ENCODE measurements at regions not wholly inside any gene's neighbourhood (a gene's known extent, or its start where the extent isn't known, plus 50 kb on each side); places are given as distances from the start of the nearest gene placed in this dataset.

DNA sequence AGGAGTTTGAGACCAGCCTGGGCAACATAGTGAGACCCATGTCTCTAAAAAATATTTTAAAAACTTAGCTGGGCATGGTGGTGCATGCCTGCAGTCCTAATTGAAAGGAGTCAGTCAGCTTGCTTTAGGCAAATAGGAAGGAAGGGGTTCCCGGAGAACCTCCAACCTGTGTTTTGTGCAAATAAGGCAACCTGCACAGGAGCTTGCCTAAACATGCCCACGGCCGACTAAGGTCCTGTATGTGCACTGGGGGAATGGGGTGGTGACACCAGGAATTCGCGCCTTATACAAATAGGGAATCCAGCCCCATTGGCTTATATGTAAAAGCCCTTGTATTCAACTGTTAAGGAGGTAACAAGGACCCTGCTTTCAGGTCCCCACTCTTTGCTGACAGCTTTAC is 429.2 kb upstream of the ZP4 start:
- Histone ChIP-seq H3K27ac (no peak overlapping the region), H3K27me3 (no peaks in the 10 kb centered on the region), H3K4me3 (no peak overlapping the region), H3K9me3 (no peaks in the 10 kb centered on the region), H3K36me3 (no peaks in the 10 kb centered on the region), H3K4me1 (no peaks in the 10 kb centered on the region)
- no peak for DNase-seq (ENCODE audit: low spot score)
- TF ChIP-seq, protein P1, sequence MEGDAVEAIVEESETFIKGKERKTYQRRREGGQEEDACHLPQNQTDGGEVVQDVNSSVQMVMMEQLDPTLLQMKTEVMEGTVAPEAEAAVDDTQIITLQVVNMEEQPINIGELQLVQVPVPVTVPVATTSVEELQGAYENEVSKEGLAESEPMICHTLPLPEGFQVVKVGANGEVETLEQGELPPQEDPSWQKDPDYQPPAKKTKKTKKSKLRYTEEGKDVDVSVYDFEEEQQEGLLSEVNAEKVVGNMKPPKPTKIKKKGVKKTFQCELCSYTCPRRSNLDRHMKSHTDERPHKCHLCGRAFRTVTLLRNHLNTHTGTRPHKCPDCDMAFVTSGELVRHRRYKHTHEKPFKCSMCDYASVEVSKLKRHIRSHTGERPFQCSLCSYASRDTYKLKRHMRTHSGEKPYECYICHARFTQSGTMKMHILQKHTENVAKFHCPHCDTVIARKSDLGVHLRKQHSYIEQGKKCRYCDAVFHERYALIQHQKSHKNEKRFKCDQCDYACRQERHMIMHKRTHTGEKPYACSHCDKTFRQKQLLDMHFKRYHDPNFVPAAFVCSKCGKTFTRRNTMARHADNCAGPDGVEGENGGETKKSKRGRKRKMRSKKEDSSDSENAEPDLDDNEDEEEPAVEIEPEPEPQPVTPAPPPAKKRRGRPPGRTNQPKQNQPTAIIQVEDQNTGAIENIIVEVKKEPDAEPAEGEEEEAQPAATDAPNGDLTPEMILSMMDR (IDR thresholded peaks at IDR 0.05): no peak

DNA sequence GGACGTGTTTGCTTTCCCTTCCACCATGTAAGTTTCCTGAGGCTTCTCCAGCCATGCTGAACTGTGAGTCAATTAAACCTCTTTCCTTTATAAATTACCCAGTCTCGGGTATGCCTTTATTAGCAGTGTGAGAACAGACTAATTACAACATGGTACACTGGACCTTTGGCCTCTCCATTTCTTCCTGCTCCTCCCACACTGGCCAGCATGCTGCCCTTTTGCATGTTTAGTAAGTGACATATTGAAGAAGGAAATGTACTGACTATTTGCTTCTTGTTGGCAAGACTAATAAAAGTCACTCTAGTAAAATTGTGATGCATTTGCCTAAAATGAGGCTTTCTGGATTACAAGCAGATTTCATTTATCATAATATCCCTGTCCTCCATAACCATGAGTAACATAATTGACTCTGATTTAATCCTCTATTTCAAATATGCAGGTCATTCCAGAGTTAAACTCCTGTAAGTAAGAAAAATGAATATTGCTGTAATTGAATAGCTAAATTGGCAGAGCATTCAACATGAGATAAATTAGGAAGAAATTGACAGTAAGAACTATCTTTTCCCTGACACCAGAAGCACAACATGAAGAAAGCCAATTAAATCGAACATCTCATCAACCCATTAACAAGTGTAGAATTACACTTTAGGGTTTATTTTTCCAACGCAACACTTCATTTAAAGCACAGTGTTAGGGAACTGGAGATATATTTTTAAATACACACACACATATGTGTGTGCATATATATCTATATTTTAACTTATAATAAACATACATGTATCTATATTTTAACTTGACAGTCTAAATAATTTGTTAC is 427.8 kb upstream of the ZP4 start:
- DNase-seq (ENCODE audit: low spot score): no peak
- TF ChIP-seq, protein P1 (IDR thresholded peaks at IDR 0.05): no peak
- Histone ChIP-seq H3K27me3 (no peaks in the 10 kb centered on the region), H3K36me3 (no peaks in the 10 kb centered on the region), H3K9me3 (no peaks in the 10 kb centered on the region), H3K27ac (no peak overlapping the region), H3K4me3 (no peak overlapping the region), H3K4me1 (no peaks in the 10 kb centered on the region)

DNA sequence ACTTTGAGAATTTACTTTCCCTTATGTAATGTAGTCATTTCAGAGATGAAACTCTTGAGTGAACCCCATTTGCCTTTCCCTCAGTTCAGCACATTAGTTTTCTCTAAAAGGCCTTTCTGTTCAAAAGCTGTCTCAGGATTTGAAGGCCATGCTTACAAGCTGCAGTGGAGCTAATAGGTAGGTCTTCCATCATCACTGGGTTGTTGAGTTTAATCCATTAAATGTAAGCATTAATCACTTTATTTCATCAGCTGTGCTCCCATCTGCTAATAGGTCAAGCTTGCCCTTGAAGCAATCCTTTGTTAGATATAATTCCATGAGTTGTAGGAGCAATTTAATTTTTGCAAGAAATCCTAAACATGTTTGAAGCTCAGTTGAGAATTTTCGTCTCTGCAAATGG is 422.2 kb upstream of the ZP4 start:
- no peak for DNase-seq (ENCODE audit: low spot score)

DNA sequence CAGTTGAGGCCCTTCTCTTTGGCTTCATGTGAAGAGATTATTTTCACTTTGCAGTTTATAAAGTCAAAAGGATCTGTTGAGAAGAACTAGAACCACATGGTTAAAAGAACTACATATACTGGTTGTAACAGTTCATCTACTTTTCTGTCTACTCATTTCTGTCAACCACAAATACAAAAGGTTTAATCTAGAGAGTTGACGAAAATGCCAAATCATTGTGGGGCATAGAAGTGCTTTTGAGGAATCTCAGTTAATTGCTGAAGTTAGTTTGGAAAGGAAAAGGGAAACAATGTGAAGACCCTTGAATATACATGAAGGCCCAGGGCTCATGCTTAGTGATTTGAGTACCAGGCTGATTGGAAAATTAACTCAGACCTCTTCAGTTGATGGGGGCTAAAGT is 415.7 kb upstream of the ZP4 start:
- no peaks in the 10 kb centered on the region for H3K27me3 ChIP-seq
- no peaks in the 10 kb centered on the region for H3K4me1 ChIP-seq
- TF ChIP-seq, protein P1 (IDR thresholded peaks at IDR 0.05): no peak
- H3K36me3 ChIP-seq: no peaks in the 10 kb centered on the region
- DNase-seq (ENCODE audit: low spot score): no peak
- no peak overlapping the region for H3K4me3 ChIP-seq
- H3K9me3 ChIP-seq: no peaks in the 10 kb centered on the region
- H3K27ac ChIP-seq: no peak overlapping the region

More for the DNA sequence above, 422.2 kb upstream of the ZP4 start:
- no peaks in the 10 kb centered on the region for H3K4me1 ChIP-seq
- H3K27ac ChIP-seq: no peak overlapping the region
- TF ChIP-seq, protein P1 (IDR thresholded peaks at IDR 0.05): no peak
- no peaks in the 10 kb centered on the region for H3K9me3 ChIP-seq
- H3K4me3 ChIP-seq: no peak overlapping the region
- no peaks in the 10 kb centered on the region for H3K27me3 ChIP-seq
- H3K36me3 ChIP-seq: no peaks in the 10 kb centered on the region

DNA sequence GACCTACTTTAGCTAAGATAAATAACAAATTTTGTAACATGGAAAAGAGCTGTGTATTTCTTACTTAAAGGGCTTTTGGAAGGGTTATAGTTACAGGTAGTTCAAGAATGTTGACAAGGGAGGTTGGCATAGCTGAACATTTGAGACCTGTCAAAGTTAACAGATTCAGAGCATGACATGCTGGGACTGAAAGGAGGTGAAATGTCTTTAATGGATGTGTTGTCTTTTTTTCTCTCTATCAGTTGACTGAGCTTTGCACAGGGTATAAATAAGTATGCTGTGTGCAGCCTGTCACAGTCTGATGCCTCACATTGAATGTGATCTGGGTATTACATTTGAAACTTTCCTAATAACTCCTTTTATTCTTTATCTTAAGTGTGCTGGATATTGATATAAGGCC is 411.9 kb upstream of the ZP4 start:
- Histone ChIP-seq H3K36me3 (no peaks in the 10 kb centered on the region), H3K4me3 (no peak overlapping the region), H3K9me3 (peaks cover 0 to 3% of the 10 kb centered on the region in 2 donors), H3K27ac (no peak overlapping the region), H3K4me1 (no peaks in the 10 kb centered on the region), H3K27me3 (no peaks in the 10 kb centered on the region)
- no peak for DNase-seq (ENCODE audit: low spot score)
- TF ChIP-seq, protein P1 (IDR thresholded peaks at IDR 0.05): no peak

DNA sequence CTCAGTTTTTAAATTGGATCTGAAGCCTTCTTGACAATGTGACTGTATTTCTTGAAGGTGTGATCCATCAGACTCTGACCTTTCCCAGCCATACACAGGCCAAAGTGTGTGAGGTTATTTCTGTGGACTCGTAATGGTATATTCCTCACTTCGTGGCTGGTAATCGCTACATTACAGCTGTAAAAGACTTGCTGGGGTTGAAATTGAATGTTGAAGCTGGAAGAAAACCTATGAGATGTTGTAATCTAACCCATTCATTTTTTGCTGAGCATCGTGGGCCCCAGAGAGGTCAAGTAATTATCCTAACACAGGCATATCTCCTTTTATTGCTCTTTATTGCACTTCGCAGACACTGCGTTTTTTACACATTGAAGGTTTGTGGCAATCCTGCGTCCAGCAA is 405.6 kb upstream of the ZP4 start:
- TF ChIP-seq, protein P1 (IDR thresholded peaks at IDR 0.05): no peak
- Histone ChIP-seq H3K9me3 (peaks cover 0 to 9% of the 10 kb centered on the region in 2 donors), H3K36me3 (no peaks in the 10 kb centered on the region), H3K27ac (no peak overlapping the region), H3K4me1 (no peaks in the 10 kb centered on the region), H3K4me3 (no peak overlapping the region), H3K27me3 (no peaks in the 10 kb centered on the region)
- no peak for DNase-seq (ENCODE audit: low spot score)
